ENCODE measurements at regions not wholly inside any gene's neighbourhood (a gene's known extent, or its start where the extent isn't known, plus 50 kb on each side); places are given as distances from the start of the nearest gene placed in this dataset.

DNA sequence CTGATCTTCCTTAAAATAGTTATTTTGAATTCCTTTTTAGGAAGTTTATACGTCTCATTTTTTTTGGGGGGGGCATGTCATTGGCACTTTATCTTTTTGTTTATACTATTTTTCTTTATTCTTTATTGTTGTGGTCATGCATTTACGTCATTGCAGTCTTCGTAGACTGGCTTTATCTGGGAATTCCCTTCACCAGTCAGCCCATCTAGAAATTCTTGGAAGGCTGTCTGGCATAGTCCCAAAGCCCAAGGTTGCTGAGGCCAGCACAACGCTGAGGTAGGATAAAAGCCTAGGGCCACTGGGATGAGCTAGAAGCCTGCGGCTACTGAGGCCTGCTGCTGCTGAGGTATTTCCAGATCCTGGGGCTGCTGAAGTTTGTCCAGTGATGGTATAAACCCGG is 121.5 kb downstream of the ISOC1 start:
- ChIA-PET CTCF (no interaction called here), POLR2A (no interaction called here)
- no peak overlapping the region for H3K27ac ChIP-seq (ENCODE audit: extremely low read depth, low read depth, low read length)
- no peak overlapping the region for H3K4me3 ChIP-seq (ENCODE audit: low read depth, low read length)
- no peaks in the 10 kb centered on the region for H3K9me3 ChIP-seq (ENCODE audit: control insufficient read depth, insufficient read depth, low read depth, low read length)
- TF ChIP-seq ZNF138 (tag by site-specific recombination; IDR thresholded peaks at IDR 0.05; ENCODE audit: borderline replicate concordance): no peak
- no peak for TF ChIP-seq HOXA7 (CRISPR knock-in tag; IDR thresholded peaks at IDR 0.05; ENCODE audit: borderline replicate concordance)
- no peak for TF ChIP-seq KLF9 (tag by site-specific recombination; IDR thresholded peaks at IDR 0.05; ENCODE audit: low read depth)
- no peak for TF ChIP-seq ZNF707 (tag by site-specific recombination; IDR thresholded peaks at IDR 0.05)
- TF ChIP-seq ZNF404 (tag by site-specific recombination; IDR thresholded peaks at IDR 0.05): no peak
- no peak for TF ChIP-seq ZNF791 (tag by site-specific recombination; IDR thresholded peaks at IDR 0.05)
- no peak for TF ChIP-seq ZSCAN16 (tag by site-specific recombination; IDR thresholded peaks at IDR 0.05)
- TF ChIP-seq ZFHX2 (tag by site-specific recombination; conservative IDR thresholded peaks at IDR 0.05): no peak
- TF ChIP-seq ZNF341 (tag by site-specific recombination; IDR thresholded peaks at IDR 0.05; ENCODE audit: low read depth): no peak
- TF ChIP-seq, protein P1, sequence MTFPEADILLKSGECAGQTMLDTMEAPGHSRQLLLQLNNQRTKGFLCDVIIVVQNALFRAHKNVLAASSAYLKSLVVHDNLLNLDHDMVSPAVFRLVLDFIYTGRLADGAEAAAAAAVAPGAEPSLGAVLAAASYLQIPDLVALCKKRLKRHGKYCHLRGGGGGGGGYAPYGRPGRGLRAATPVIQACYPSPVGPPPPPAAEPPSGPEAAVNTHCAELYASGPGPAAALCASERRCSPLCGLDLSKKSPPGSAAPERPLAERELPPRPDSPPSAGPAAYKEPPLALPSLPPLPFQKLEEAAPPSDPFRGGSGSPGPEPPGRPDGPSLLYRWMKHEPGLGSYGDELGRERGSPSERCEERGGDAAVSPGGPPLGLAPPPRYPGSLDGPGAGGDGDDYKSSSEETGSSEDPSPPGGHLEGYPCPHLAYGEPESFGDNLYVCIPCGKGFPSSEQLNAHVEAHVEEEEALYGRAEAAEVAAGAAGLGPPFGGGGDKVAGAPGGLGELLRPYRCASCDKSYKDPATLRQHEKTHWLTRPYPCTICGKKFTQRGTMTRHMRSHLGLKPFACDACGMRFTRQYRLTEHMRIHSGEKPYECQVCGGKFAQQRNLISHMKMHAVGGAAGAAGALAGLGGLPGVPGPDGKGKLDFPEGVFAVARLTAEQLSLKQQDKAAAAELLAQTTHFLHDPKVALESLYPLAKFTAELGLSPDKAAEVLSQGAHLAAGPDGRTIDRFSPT (tag by site-specific recombination; IDR thresholded peaks at IDR 0.05): no peak
- TF ChIP-seq SALL2 (tag by site-specific recombination; IDR thresholded peaks at IDR 0.05; ENCODE audit: borderline replicate concordance): no peak
- TF ChIP-seq, protein P2, sequence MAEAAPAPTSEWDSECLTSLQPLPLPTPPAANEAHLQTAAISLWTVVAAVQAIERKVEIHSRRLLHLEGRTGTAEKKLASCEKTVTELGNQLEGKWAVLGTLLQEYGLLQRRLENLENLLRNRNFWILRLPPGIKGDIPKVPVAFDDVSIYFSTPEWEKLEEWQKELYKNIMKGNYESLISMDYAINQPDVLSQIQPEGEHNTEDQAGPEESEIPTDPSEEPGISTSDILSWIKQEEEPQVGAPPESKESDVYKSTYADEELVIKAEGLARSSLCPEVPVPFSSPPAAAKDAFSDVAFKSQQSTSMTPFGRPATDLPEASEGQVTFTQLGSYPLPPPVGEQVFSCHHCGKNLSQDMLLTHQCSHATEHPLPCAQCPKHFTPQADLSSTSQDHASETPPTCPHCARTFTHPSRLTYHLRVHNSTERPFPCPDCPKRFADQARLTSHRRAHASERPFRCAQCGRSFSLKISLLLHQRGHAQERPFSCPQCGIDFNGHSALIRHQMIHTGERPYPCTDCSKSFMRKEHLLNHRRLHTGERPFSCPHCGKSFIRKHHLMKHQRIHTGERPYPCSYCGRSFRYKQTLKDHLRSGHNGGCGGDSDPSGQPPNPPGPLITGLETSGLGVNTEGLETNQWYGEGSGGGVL (tag by site-specific recombination; IDR thresholded peaks at IDR 0.05): no peak
- H3K36me3 ChIP-seq (ENCODE audit: control insufficient read depth in 2 of 2, insufficient read depth in 1 of 2, low read length in 2 of 2): no peaks in the 10 kb centered on the region
- H3K4me1 ChIP-seq (ENCODE audit: control insufficient read depth, insufficient read depth, low read length): no peaks in the 10 kb centered on the region

DNA sequence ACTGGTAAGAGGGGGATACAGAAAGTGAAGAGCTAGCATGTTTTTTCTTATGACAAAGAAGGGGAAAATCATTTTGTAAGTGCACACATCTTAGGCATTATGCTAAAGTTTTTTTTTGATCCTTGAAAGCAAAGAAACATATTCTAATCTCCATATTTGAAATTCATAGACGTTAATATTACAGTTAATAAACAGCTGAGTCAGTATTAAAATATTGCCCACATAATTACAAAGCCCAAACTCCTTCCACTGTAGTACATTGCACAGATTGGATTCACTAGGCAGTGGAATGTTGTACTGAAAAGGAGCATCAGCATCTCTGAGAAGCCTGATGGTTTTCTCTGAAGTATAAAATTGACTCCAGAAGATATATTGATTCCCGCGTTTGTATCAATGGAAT is 122.6 kb downstream of the ISOC1 start:
- H3K27ac ChIP-seq (ENCODE audit: extremely low read depth, low read depth, low read length): no peak overlapping the region
- H3K9me3 ChIP-seq (ENCODE audit: control insufficient read depth, insufficient read depth, low read depth, low read length): no peaks in the 10 kb centered on the region
- POLR2A ChIA-PET: no interaction called here

DNA sequence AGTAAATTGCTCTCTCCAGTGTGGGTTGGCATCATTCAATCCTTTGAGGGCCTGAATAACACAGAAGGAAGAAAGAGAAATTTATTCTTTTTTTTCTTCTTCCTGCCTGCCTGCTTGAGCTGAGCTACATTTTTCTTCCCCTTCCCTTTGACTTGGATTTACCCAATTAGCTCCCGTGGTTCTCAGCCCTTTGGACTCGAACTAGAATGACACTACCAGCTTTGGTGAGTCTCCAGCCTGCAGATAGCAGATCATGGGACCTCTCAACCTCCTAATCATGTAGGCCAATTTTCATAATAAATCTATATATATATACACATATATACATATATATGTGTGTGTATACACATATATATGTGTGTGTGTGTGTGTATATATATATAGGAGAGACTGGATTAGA is 128.6 kb downstream of the ISOC1 start:
- CTCF ChIA-PET: no interaction called here
- H3K27ac ChIP-seq (ENCODE audit: extremely low read depth, low read depth, low read length): no peak overlapping the region
- H3K4me1 ChIP-seq (ENCODE audit: control insufficient read depth, insufficient read depth, low read length): no peaks in the 10 kb centered on the region
- POLR2A ChIA-PET: no interaction called here
- no peaks in the 10 kb centered on the region for H3K9me3 ChIP-seq (ENCODE audit: control insufficient read depth, insufficient read depth, low read depth, low read length)
- TF ChIP-seq ZNF624 (tag by site-specific recombination; IDR thresholded peaks at IDR 0.05): no peak
- TF ChIP-seq ZNF529 (tag by site-specific recombination; IDR thresholded peaks at IDR 0.05; ENCODE audit: insufficient replicate concordance): no peak
- TF ChIP-seq ZNF133 (tag by site-specific recombination; IDR thresholded peaks at IDR 0.05): no peak
- no peak for TF ChIP-seq ZNF571 (tag by site-specific recombination; IDR thresholded peaks at IDR 0.05)
- no peak for TF ChIP-seq IKZF3 (tag by site-specific recombination; IDR thresholded peaks at IDR 0.05)
- TF ChIP-seq ZNF175 (tag by site-specific recombination; IDR thresholded peaks at IDR 0.05): no peak
- TF ChIP-seq ZFP37 (tag by site-specific recombination; IDR thresholded peaks at IDR 0.05): no peak
- TF ChIP-seq, protein P3, sequence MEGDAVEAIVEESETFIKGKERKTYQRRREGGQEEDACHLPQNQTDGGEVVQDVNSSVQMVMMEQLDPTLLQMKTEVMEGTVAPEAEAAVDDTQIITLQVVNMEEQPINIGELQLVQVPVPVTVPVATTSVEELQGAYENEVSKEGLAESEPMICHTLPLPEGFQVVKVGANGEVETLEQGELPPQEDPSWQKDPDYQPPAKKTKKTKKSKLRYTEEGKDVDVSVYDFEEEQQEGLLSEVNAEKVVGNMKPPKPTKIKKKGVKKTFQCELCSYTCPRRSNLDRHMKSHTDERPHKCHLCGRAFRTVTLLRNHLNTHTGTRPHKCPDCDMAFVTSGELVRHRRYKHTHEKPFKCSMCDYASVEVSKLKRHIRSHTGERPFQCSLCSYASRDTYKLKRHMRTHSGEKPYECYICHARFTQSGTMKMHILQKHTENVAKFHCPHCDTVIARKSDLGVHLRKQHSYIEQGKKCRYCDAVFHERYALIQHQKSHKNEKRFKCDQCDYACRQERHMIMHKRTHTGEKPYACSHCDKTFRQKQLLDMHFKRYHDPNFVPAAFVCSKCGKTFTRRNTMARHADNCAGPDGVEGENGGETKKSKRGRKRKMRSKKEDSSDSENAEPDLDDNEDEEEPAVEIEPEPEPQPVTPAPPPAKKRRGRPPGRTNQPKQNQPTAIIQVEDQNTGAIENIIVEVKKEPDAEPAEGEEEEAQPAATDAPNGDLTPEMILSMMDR (tag by site-specific recombination; IDR thresholded peaks at IDR 0.05): no peak
- no peak for TF ChIP-seq ZNF791 (tag by site-specific recombination; IDR thresholded peaks at IDR 0.05)
- TF ChIP-seq ZNF341 (tag by site-specific recombination; IDR thresholded peaks at IDR 0.05; ENCODE audit: low read depth): no peak
- TF ChIP-seq ZNF155 (tag by site-specific recombination; IDR thresholded peaks at IDR 0.05): no peak
- no peaks in the 10 kb centered on the region for H3K36me3 ChIP-seq (ENCODE audit: control insufficient read depth in 2 of 2, insufficient read depth in 1 of 2, low read length in 2 of 2)
- H3K4me3 ChIP-seq (ENCODE audit: low read depth, low read length): no peak overlapping the region

More for the DNA sequence above, 122.6 kb downstream of the ISOC1 start:
- Histone ChIP-seq H3K4me1 (ENCODE audit: control insufficient read depth, insufficient read depth, low read length) (no peaks in the 10 kb centered on the region), H3K36me3 (ENCODE audit: control insufficient read depth in 2 of 2, insufficient read depth in 1 of 2, low read length in 2 of 2) (no peaks in the 10 kb centered on the region), H3K4me3 (ENCODE audit: low read depth, low read length) (no peak overlapping the region)
- CTCF ChIA-PET: no interaction called here
- TF ChIP-seq ZNF560 (tag by site-specific recombination; IDR thresholded peaks at IDR 0.05; ENCODE audit: borderline replicate concordance): no peak
- no peak for TF ChIP-seq GLIS2 (tag by site-specific recombination; IDR thresholded peaks at IDR 0.05)
- no peak for TF ChIP-seq ZEB2 (tag by site-specific recombination; IDR thresholded peaks at IDR 0.05)
- no peak for TF ChIP-seq ZNF138 (tag by site-specific recombination; IDR thresholded peaks at IDR 0.05; ENCODE audit: borderline replicate concordance)
- TF ChIP-seq ZXDB (tag by site-specific recombination; IDR thresholded peaks at IDR 0.05): no peak

Data from HEK293 (cell line).